Glomerular visceral epithelial cell (primary cell): ENCODE measurements at regions not wholly inside any gene's neighbourhood (a gene's known extent, or its start where the extent isn't known, plus 50 kb on each side); places are given as distances from the start of the nearest gene placed in this dataset.

Experiments used
- DNase-seq: peaks from one replicate; pipeline ENCODE4 v3.0.0-alpha.2; 2016; ENCODE audit errors: extremely low spot score

DNA sequence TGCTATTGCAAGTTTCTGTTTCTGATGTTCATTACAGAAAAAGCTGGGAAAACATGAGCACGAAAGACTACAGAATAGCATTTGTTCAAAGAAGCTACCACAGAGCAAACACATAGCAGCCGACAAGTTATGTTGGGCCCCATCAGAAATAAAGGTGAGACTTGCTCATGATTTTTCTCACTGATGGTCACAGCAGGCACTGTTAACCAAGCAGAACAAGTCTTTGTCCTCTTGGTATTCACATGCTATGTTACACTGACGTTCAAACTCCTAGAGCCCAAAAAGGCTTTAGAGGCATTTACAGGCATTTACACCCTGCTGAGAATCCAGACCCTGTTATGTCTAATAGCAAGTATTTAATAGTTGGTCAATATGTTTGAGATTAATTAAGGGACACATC is 235.0 kb upstream of the HNMT start:
- no peak for DNase-seq

DNA sequence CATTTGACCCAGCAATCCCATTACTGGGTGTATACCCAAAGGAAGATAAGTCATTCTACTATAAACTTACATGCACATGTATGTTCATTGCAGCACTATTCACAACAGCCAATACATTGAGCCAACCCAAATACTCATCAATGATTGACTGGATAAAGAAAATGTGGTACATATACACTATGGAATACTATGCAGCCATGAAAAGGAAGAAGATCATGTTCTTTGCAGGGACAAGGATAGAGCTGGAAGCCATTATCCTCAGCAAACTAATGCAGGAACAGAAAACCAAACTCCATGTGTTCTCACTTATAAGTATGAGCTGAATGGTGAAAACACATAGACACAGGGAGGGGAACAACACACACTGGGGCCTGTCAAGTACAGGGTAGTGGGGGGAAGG is 226.7 kb upstream of the HNMT start:
- no peak for DNase-seq

DNA sequence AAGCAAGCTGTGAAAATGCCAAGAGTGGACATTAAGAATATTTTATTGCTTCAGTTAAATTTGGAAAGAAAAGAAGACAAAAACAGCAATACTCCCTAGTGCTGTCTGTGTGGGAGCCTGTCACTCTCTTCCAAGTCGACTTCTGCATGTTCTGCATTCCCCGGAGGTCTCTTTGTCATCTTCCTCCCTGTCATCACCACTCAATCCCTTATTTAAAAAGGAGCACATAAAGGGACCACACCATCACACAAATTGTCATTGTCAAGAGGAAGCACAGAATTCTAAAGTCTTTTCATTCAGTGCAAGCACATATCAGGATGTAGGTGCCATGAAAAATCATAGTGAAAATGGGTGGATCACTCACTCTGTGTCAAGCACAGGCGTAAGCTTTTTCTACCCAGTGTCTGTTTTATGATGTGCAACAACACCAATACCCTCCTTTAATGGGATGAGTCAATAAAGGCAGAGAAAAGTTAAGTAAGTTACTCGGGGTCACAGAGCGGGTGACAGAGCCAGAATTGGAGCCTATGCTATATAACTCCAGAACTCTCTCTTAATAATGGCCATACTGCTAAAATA is 222.4 kb upstream of the HNMT start:
- DNase-seq, result no peak

DNA sequence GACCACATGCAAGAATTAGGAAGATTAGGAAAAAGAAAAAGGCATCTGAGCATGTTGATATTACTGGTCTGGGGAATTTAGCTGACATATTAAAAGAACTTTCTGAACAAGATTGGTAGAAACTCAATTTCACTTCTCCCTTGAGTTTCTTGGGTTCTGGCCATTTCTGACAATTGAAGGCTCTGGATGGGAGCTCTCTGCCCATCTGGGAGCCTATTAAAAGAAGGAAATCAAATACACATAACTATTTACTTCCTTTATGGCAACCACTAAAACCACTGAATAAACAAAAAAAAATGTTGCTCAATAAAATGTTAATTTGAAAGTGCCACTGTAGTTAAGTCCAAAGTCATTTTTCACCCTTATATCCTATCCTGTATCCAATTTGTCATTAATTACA is 216.8 kb upstream of the HNMT start:
- no peak for DNase-seq

DNA sequence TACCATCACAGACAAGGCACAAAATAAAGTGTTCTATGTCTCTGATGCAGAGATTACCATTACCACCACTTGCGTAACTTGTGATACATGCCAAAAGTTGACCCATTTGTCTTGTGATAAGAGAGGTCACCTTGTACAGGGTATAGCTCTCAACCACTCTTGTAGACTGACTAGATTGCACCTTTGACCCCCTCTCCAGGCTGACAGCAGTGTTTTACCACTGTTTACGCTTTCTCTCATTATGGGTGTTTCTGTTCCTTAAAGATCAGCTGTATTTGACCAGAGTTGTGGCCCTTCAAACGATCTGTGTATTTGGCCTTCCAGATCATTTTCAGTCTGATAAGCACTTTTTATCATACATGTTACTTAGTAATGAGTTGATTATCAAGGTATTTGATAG is 215.7 kb upstream of the HNMT start:
- no peak for DNase-seq

DNA sequence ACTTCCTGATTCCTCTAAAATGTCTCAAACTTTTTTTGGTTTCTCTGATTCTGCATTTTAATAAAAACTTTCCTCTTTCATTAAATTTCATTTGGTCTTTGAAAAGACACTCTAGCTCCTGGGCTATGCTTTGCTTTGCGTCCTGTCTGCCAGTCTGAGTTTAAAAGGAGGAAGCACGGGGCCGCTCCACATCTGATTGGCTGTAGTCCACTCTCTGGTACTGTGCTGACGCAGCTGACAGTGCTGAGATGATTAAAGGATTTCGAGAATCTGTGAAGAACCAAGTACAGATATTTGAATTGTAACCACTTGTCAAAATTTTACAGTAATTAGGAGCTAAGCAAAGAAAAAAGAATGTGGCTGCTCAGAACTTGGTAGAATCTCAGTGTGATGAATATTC is 199.6 kb upstream of the HNMT start:
- no peak for DNase-seq

DNA sequence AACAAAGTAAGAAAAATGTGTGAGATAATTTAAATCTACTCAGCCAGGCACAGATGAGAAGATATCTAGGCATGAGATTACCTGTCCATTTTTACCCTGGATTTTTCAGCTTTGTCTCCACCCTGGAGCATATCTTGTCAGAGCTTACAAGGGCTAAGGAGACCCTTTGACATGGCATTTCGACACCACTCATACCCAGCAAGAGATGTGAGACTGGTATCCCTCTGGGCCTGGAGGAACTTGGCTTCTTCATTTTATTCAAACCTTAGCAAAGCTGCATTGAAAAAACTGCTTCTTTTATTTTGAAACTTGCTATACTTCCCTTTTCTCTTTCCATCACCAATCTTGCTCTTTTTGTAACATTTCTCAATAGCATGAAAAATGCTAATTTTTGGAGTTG is 194.9 kb upstream of the HNMT start:
- DNase-seq, result no peak

DNA sequence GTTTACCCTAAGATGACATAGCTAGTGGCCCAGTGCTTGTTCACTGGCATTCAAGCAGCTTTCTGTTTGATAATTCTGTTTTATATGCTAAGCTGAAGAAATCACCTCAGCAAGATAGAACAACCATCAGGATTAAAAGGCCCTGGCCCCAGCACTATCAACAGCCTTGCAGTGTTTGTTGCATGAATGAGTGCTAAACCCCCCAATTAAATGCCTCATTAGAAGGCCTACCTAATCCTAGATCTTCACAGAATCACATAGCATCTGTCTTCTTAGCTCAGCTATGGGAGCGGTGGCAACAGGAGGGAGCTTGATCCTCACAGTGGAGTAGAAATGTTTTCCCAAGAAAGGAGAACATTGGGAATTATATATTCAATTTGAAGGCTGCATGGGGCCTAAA is 194.1 kb upstream of the HNMT start:
- no peak for DNase-seq

DNA sequence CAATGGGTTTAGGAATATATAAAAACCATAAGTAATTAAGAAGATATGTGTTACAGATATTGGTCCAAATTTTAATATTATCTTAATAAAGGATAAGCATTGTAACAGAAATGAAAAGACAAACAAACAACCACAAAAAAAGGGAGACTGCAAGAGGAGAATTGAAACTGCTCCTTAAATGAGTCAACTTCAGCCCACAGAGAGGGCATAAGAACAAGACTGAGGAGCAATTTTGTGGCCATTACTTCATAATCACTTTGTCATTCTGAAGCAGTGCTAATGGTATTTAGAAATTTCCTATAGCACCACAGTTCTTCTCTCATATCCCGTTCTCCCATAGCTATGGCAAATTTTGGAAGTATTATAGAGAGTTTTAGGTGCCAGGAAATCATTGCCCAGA is 193.2 kb upstream of the HNMT start:
- DNase-seq, result no peak

DNA sequence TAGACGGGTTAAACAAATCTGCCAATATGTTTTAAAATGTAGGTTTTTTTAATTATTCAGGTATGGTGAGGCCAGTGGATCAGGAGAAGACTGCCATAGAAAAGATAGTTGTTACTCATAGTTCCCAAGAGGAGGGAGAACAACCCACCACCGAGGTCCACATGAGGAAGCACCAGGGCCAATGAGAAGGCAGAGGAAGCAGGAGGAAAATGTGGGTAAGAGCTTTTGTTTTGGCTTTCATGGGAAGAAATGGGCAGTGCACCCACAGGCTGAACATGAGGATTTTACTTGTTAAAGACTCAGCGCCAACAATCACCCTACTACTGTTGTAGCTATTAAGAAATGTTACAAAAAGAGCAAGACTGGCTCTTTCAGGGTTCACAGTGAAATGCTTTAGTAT is 191.8 kb upstream of the HNMT start:
- no peak for DNase-seq

DNA sequence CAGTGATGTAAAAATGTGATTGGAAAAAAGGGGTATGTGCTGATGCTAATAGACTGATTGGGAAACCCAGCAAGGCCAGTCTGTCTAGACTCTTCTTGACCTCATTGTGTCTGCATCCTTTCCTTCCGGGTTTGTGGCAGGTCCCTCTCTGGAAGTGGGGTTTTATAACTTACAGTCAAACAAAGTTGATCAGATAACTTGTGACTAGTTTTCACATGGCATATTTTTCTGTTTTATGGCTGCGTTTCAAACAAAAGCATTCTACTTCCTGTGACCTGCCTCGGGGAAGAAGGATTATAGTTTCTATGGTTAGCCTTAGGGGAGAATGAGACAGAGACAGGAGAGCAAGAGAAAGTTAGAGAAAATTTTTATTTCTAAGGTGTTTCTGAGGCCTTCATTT is 188.7 kb upstream of the HNMT start:
- DNase-seq, result no peak

DNA sequence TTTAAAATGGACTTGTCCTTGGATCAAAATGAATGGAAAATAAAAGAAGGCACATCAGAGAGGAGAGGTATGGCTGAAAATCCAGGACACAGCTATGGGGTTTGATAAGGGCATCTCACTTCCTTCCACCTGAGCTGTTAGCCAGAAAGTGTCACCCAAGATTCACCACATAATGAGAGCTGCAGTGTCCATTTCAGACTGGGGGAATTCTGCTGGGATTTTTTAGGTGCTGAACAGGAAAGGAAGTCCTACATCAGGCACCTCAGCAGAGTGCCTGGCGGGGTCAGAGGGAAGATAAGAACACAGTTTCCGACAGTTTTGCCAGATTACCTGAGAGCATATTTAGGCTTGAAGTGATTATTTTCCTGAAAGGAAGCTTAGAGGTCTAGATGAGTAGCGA is 187.6 kb upstream of the HNMT start:
- no peak for DNase-seq

DNA sequence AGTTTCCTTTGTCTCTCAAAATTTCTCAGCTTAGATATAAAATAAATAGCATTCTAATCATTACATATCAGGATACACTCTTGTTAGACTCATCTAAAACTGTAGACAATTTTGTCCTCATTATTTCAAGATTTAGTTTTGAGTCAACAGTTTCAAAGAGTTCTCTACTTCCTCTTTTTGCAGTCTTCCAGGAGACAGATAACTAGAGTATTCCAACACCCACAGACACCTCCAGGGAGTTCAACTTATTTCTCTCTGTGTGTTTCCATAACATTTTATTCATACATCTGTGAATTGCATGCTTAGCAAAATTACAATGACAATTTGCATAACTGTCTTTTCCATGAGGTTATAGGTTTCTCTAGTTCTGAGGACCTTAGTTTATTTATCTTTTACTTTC is 166.6 kb upstream of the HNMT start:
- DNase-seq, result no peak

DNA sequence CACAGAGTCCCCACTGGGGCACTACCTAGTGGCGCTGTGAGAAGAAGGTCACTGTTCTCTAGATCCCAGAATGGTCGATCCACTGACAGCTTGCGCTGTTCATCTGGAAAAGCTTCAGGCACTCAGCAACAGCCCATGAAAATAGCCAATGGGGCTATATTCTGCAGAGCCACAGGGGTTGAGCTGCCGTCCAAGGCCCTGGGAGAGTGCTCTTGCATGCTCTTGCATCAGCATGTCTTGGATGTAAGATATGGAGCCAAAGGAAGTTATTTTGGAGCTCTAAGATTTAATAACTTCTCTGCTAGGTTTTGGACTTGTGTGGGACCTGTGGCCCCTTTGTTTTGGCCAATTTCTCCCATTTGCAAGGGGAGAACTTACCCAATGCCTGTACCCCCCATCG is 164.7 kb upstream of the HNMT start:
- no peak for DNase-seq

DNA sequence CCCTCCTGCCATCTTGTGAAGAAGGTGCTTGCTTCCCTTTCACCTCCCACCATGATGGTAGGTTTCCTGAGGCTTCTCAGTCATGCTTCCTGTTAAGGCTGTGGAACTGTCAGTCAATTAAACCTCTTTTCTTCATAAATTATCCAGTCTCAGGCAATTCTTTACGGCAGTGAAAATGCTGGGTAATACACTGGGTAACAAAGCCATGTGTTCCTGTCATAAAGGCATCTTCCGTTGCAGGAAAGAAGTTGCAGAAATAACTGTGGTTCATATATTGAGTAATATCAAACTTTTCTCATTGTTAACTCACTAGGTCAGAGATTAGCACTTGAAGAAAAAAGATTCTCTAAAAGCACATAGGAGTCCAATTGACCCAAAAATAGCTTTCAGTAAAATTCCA is 163.9 kb upstream of the HNMT start:
- no peak for DNase-seq

DNA sequence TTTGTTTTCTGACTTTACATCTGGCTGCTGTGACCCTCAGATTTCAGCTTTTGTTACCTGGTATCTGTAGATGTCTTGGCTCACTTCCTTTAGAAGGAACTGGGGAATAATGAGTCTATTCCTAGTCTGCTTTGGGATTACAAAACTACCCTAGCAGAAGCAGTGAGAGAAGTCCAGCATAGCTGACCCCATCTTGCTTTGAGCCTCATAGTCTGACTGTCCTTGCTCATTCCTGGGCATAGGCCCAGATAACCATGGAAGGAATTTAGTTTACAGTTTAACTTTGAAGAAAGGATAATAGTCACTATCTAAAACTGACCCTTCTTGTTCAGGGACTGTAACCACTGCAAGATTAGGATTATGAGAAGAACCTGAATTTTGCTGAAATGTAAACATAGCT is 163.0 kb upstream of the HNMT start:
- no peak for DNase-seq

DNA sequence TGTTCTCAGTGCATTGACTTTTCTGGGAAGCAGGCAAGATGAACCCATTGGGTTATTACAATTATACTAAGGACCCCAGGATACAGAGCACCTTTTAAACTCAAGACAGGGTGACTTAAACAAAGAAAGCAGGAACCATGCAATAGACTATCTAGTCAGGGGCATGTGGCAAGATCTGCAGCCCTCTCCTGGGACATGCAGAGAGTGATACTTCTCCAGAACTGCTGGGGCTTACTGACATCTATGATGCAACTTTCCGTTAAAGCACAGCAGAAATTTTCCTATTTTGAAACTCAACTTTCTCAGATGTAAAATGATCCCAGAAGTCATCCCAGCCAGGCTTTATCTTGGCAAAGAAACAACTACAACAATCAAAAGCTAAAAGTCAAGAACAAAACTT is 162.2 kb upstream of the HNMT start:
- DNase-seq, result no peak

DNA sequence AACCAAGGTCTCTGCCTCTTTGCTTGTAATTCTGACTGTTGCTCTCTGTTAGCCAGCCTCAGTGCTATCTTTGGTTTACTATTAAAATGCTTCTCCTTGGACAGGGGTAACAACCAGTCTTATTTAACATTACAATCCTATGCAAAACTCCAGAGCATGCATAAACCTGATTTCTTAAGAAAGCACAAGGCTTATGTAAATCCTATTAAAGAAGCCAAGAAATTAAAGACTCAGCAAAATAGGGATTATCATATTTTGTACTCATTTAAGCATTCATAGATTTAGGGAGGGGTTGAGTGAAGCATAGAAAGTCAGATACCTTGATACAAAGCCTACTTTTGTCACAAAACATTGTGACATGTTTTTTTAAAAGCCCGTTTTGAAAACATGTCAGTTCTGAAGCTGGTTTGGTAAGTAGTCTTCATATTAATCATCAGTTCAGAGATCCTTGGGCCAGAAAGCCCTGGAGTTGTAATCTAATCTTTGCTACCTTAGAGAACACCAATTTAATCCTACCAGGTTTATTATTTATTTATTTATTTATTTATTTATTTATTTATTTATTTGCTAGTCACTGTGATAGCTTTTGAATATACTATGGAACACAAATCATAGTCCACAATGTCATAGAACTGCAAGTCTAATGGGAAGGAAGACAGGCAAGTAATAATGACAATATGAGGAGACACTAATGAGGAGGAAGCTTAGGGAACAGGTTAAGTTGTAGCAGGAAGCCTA is 158.0 kb upstream of the HNMT start:
- DNase-seq, result no peak

DNA sequence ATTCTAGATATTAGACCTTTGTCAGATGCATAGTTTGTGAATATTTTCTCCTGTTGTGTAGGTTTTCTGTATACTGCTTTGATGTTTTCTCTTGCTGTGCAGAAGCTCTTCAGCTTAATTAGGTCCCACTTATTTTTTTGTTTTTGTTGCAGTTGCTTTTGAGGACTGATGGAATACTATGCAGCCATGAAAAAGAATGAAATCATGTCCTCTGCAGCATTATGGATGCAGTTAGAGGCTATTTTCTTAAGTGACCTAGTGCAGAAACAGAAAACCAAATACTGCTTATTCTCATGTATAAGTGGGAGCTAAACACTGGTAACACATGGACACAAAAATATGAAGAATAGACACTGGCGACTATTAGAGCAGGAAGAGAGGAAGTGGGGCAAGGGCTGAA is 155.0 kb upstream of the HNMT start:
- DNase-seq, result no peak

DNA sequence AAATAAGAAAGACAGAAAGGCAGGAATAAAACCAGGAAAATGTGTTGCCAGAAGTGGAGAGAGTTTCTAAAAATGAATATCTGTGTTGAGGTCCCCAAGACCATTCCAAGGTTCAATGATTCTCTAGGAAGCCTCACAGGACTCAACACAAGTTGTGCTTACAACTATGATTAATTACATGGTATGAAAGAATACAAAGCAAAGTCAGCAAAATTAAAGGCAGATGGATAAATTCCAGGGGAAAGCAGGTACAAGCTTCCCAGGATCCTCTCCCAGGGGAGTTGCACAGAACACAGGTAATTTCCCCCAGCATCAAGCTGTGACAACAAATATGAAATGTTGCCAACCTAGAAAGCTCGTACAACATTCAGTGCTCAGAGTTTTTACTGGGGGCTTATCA is 154.4 kb upstream of the HNMT start:
- DNase-seq, result no peak

DNA sequence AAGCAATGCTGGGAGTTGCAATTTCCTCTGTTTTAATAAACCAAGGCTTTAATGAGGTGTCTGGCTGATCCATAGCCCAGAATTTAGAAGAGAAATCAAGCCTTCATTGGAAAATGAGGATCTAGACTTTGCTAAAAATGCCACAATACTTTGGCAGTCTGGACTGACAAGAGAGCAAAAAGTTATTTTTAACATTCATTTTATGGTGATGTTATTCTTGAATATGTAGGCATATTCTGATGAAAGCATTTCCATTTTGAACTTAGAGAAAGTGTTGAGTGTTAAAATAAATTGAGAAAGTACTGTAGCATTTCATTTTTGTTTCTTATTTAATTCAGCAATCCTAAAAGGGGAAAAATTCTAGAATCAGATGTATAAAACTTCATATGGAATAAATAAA is 151.8 kb upstream of the HNMT start:
- no peak for DNase-seq

DNA sequence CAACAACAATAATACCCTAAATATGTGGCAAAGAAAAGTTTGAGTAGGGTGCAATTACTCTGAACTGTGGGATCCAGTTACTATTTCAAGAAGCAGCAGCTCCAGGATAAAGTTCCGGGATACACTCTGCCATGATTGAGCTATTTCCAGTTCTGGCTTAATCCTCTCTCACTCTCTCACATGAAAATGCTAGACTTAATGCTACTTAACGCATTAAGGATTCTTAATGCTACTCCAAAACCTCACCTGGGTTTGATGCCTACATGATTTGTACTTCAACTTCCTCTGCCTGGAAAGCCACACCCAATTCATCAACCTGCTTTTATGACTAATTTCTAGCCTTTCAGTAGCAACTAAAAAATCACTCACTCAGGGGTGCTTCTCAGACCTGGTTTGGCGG is 151.1 kb upstream of the HNMT start:
- DNase-seq, result no peak

DNA sequence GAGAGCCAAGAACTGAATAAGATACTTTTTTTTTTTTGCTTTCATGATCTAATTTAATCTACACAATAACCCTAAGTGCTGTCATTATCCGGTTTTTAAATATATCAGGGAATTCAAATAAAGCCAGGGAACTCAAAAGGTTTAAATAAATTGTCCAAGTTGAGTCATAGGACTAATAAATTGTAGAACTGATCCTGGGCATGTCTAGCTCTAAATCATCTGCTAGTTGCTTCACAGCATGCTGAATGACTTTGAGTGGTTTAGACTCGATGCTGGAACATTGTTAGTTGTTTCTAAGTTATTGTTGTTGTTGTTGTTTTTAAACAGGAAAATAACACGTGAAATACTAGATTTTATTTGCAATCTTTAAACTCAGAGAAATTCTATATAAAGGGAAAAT is 147.2 kb upstream of the HNMT start:
- DNase-seq, result no peak

DNA sequence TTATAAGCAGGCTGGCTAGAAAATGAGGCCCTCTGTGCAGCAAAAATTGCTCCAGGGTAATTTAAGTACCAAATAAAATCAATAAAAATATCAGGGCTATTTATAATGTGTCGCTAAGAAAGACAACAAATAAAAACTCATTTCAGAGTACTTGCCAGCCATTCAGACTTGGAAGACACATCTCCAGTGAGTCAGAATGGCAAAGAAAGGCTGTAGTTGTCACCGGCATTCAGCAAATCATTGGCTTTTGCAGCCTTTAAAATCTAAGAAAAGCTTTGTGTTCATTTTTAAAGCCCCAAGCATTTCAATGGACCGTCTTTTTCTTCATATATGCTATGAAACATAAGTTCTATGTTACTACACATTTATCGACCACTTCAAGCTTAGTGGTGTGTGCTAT is 141.1 kb upstream of the HNMT start:
- no peak for DNase-seq
